ENCODE measurements at regions not wholly inside any gene's neighbourhood (a gene's known extent, or its start where the extent isn't known, plus 50 kb on each side); places are given as distances from the start of the nearest gene placed in this dataset.

DNA sequence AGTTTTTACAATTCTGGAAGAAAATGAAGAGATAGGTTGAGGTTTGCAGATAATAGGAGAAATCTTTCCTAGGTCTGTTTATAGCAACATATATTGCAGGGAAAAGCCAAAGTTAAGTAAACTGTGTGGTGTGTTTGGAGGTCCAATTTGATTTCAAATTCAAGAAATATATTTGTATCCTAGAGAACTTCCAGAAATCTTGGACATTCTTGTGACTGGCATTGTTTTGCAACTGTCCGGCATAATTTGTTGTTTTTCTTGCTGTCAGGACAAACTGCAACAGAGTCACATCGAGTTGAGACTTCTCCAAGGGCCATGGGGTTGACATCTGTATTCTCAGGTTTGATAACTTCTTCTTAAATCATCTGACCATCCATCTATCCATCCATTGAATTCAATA is 170.9 kb upstream of the ZEB2 start:
- H3K79me2 ChIP-seq (ENCODE audit: low read depth), result no peaks in the 10 kb centered on the region
- no peaks in the 10 kb centered on the region for H3K36me3 ChIP-seq (ENCODE audit: low read depth)
- H3K27ac ChIP-seq, result no peak overlapping the region
- no peaks in the 10 kb centered on the region; the same call in 1 of the 2 replicates for H3K4me1 ChIP-seq (replicated peaks; ENCODE audit: insufficient read depth)
- no peak overlapping the region for H2AFZ ChIP-seq
- CTCF ChIA-PET, result no interaction called here
- H3K9me2 ChIP-seq (ENCODE audit: insufficient read depth), result 0 out of 2 replicates have a peak, but pooled peaks cover 5% of the 10 kb centered on the region
- no TSS peak for BruUV-seq (replicated peaks)
- no peaks in the 10 kb centered on the region for H3K27me3 ChIP-seq (ENCODE audit: insufficient read depth, low read depth)
- H3K9me3 ChIP-seq (ENCODE audit: insufficient read depth, low read depth), result peaks cover 3% of the 10 kb centered on the region; the same call in 1 of the 2 replicates
- TF ChIP-seq EZH2 (IDR thresholded peaks at IDR 0.05; ENCODE audit: low read depth), result no peak
- TF ChIP-seq, protein P1, sequence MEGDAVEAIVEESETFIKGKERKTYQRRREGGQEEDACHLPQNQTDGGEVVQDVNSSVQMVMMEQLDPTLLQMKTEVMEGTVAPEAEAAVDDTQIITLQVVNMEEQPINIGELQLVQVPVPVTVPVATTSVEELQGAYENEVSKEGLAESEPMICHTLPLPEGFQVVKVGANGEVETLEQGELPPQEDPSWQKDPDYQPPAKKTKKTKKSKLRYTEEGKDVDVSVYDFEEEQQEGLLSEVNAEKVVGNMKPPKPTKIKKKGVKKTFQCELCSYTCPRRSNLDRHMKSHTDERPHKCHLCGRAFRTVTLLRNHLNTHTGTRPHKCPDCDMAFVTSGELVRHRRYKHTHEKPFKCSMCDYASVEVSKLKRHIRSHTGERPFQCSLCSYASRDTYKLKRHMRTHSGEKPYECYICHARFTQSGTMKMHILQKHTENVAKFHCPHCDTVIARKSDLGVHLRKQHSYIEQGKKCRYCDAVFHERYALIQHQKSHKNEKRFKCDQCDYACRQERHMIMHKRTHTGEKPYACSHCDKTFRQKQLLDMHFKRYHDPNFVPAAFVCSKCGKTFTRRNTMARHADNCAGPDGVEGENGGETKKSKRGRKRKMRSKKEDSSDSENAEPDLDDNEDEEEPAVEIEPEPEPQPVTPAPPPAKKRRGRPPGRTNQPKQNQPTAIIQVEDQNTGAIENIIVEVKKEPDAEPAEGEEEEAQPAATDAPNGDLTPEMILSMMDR (conservative IDR thresholded peaks at IDR 0.05), result no peak
- intact Hi-C loops (cut with micrococcal nuclease; ENCODE audit: unreplicated experiment), result no loop called here
- H3K4me2 ChIP-seq, result no peak overlapping the region
- DNase-seq, result no peak
- no peaks in the 10 kb centered on the region for H3F3A ChIP-seq (ENCODE audit: insufficient read depth, low read depth)
- no peaks in the 10 kb centered on the region for H4K20me1 ChIP-seq (ENCODE audit: insufficient read depth)
- POLR2A ChIA-PET (ENCODE audit: unreplicated experiment), result no interaction called here
- H3K4me3 ChIP-seq, result no peak overlapping the region

DNA sequence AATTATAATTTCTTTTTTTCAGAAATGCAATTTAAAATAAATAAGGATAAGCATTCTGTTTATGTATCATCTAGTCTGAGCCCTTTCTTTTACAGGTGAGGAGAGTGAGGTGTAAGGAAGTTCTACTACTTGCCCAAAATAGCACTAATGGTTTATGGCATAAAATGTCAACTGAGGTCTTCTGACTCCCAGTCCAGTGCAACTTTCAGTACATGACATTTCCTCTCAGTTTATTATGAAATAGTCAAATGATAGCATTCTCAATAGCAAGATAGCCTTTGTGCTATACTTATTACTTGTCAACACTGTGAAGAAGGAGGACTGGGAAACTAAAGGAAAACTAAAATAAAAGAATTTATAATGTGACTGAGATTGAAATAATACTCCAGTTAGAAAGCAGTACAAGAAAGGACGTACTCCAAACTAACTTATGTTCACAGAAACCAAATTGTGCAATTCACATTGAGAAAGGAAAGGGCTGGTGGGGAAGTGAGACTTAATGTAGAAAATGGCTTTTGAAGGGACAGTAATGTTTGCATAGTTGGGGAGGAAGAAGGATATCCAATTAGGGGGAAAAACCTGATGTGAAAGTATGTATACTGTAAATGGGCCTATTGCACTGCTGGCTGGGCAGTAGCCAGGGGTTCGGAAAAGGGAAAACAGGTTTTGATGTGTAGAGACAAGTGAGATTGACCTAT is 166.7 kb upstream of the ZEB2 start:
- Histone ChIP-seq H3K9me2 (ENCODE audit: insufficient read depth) (0 out of 2 replicates have a peak, but pooled peaks cover 5% of the 10 kb centered on the region), H2AFZ (no peak overlapping the region), H3K27ac (no peak overlapping the region), H3K36me3 (ENCODE audit: low read depth) (no peaks in the 10 kb centered on the region), H3K27me3 (ENCODE audit: insufficient read depth, low read depth) (no peaks in the 10 kb centered on the region), H3K9me3 (ENCODE audit: insufficient read depth, low read depth) (no peaks in the 10 kb centered on the region; the same call in 1 of the 2 replicates), H3K4me3 (no peak overlapping the region), H3K4me2 (no peak overlapping the region), H3K4me1 (replicated peaks; ENCODE audit: insufficient read depth) (no peaks in the 10 kb centered on the region), H4K20me1 (ENCODE audit: insufficient read depth) (no peaks in the 10 kb centered on the region), H3F3A (ENCODE audit: insufficient read depth, low read depth) (no peaks in the 10 kb centered on the region), H3K79me2 (ENCODE audit: low read depth) (no peaks in the 10 kb centered on the region)
- TF ChIP-seq EZH2 (IDR thresholded peaks at IDR 0.05; ENCODE audit: low read depth), result no peak
- TF ChIP-seq, protein P1 (conservative IDR thresholded peaks at IDR 0.05), result no peak
- intact Hi-C loops (cut with micrococcal nuclease; ENCODE audit: unreplicated experiment), result no loop called here
- ChIA-PET POLR2A (ENCODE audit: unreplicated experiment) (interaction anchor here (0.5 kb wide), 1 partner anchor 9 kb away, joined by 6 read pairs; no protein-coding TSS in a partner anchor), CTCF (no interaction called here)
- no TSS peak for BruUV-seq (replicated peaks)
- no peak for DNase-seq

DNA sequence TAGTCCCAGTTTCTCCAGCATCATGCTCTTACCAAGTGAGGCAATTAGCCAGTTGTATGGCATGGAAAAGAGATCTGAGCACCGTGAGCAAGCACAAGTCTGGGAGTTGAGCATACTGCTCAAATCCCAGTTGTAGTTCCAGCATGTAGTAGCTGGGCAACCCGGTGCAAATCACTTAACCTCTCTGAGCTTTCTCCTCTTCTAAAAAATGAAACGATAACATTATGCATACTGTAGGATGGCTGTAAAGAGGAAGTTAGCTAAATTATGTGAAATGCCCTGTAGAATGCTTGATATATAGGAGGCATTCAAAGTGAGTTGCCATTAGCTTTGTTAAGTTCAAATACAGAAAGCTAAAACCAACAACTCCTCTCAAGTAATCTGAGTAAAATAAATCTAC is 164.0 kb upstream of the ZEB2 start:
- H3K27me3 ChIP-seq (ENCODE audit: insufficient read depth, low read depth), result no peaks in the 10 kb centered on the region
- H2AFZ ChIP-seq, result no peak overlapping the region
- intact Hi-C loops (cut with micrococcal nuclease; ENCODE audit: unreplicated experiment), result no loop called here
- POLR2A ChIA-PET (ENCODE audit: unreplicated experiment), result no interaction called here
- TF ChIP-seq, protein P1 (conservative IDR thresholded peaks at IDR 0.05), result no peak
- TF ChIP-seq EZH2 (IDR thresholded peaks at IDR 0.05; ENCODE audit: low read depth), result no peak
- no peaks in the 10 kb centered on the region for H3K79me2 ChIP-seq (ENCODE audit: low read depth)
- H4K20me1 ChIP-seq (ENCODE audit: insufficient read depth), result no peaks in the 10 kb centered on the region
- H3F3A ChIP-seq (ENCODE audit: insufficient read depth, low read depth), result no peaks in the 10 kb centered on the region
- CTCF ChIA-PET, result no interaction called here
- no peak overlapping the region for H3K4me2 ChIP-seq
- H3K27ac ChIP-seq, result no peak overlapping the region
- no peak for DNase-seq
- 0 out of 2 replicates have a peak, but pooled peaks cover 5% of the 10 kb centered on the region for H3K9me2 ChIP-seq (ENCODE audit: insufficient read depth)
- H3K9me3 ChIP-seq (ENCODE audit: insufficient read depth, low read depth), result no peaks in the 10 kb centered on the region
- H3K36me3 ChIP-seq (ENCODE audit: low read depth), result no peaks in the 10 kb centered on the region
- H3K4me1 ChIP-seq (replicated peaks; ENCODE audit: insufficient read depth), result no peaks in the 10 kb centered on the region
- BruUV-seq (replicated peaks), result no TSS peak
- no peak overlapping the region for H3K4me3 ChIP-seq
